Suppressor macrophage treated with lipopolysaccharide for 1 hour (primary cell): ENCODE measurements at regions not wholly inside any gene's neighbourhood (a gene's known extent, or its start where the extent isn't known, plus 50 kb on each side); places are given as distances from the start of the nearest gene placed in this dataset.
"Not testable (repeated sequence)": the region's sequence is repeated elsewhere in the genome, so short reads cannot be mapped to it uniquely, and the experiment has no call there.

Source experiments
- DNase-seq, 3 donors: peaks; one replicate each; pipeline ENCODE4 v3.0.0-alpha.2; 2020 to 2022

- DNase-seq = no peak
These were observed 481.4 kb upstream of the LMCD1 start for GRCh38 chr3:8020047-8020841.

- no peak for DNase-seq
These were observed 473.7 kb upstream of the LMCD1 start for GRCh38 chr3:8027954-8028353.

GRCh38 chr3:8050283-8050682, 451.3 kb upstream of the LMCD1 start:
- DNase-seq = no peak

- DNase-seq = no peak
These were observed 449.0 kb upstream of the LMCD1 start for GRCh38 chr3:8052659-8053058.

- DNase-seq = not testable (repeated sequence)
These were observed 433.5 kb upstream of the LMCD1 start for GRCh38 chr3:8068135-8068534.

GRCh38 chr3:8069471-8069870, 432.2 kb upstream of the LMCD1 start:
- no peak for DNase-seq

- DNase-seq = no peak
These were observed 431.6 kb upstream of the LMCD1 start for GRCh38 chr3:8070011-8070410.

GRCh38 chr3:8074740-8075139, 426.9 kb upstream of the LMCD1 start:
- not testable (repeated sequence) for DNase-seq

- DNase-seq = no peak
These were observed 424.5 kb upstream of the LMCD1 start for GRCh38 chr3:8077126-8077525.

- no peak for DNase-seq
These were observed 421.2 kb upstream of the LMCD1 start for GRCh38 chr3:8080464-8080863.

GRCh38 chr3:8085498-8085897, 416.1 kb upstream of the LMCD1 start:
- no peak for DNase-seq

GRCh38 chr3:8087951-8088350, 413.7 kb upstream of the LMCD1 start:
- no peak for DNase-seq

GRCh38 chr3:8094415-8094814, 407.2 kb upstream of the LMCD1 start:
- DNase-seq = peak in 2 of 3 donors; percentile 18 to 27

GRCh38 chr3:8095724-8096123, 405.9 kb upstream of the LMCD1 start:
- DNase-seq = no peak

GRCh38 chr3:8097690-8098089, 403.9 kb upstream of the LMCD1 start:
- no peak for DNase-seq

- DNase-seq = no peak
These were observed 397.7 kb upstream of the LMCD1 start for GRCh38 chr3:8103954-8104353.

- DNase-seq = no peak
These were observed 394.7 kb upstream of the LMCD1 start for GRCh38 chr3:8106921-8107320.

GRCh38 chr3:8110966-8111798, 390.4 kb upstream of the LMCD1 start:
- DNase-seq = peak; percentile 77 to 84 (median 80)

GRCh38 chr3:8112587-8112986, 389.0 kb upstream of the LMCD1 start:
- no peak for DNase-seq

- DNase-seq = no peak
These were observed 388.0 kb upstream of the LMCD1 start for GRCh38 chr3:8113626-8114025.

- DNase-seq = no peak
These were observed 372.9 kb upstream of the LMCD1 start for GRCh38 chr3:8128686-8129085.

- no peak for DNase-seq
These were observed 365.1 kb upstream of the LMCD1 start for GRCh38 chr3:8136553-8136952.

- DNase-seq = no peak
These were observed 358.4 kb upstream of the LMCD1 start for GRCh38 chr3:8143186-8143585.

- DNase-seq = no peak
These were observed 356.0 kb upstream of the LMCD1 start for GRCh38 chr3:8145661-8146060.
